ENCODE measurements at regions not wholly inside any gene's neighbourhood (a gene's known extent, or its start where the extent isn't known, plus 50 kb on each side); places are given as distances from the start of the nearest gene placed in this dataset.

- H3K9me3 ChIP-seq (ENCODE audit: low read depth), result no peaks in the 10 kb centered on the region
- H3K36me3 ChIP-seq, result no peaks in the 10 kb centered on the region
- TF ChIP-seq, protein P1, sequence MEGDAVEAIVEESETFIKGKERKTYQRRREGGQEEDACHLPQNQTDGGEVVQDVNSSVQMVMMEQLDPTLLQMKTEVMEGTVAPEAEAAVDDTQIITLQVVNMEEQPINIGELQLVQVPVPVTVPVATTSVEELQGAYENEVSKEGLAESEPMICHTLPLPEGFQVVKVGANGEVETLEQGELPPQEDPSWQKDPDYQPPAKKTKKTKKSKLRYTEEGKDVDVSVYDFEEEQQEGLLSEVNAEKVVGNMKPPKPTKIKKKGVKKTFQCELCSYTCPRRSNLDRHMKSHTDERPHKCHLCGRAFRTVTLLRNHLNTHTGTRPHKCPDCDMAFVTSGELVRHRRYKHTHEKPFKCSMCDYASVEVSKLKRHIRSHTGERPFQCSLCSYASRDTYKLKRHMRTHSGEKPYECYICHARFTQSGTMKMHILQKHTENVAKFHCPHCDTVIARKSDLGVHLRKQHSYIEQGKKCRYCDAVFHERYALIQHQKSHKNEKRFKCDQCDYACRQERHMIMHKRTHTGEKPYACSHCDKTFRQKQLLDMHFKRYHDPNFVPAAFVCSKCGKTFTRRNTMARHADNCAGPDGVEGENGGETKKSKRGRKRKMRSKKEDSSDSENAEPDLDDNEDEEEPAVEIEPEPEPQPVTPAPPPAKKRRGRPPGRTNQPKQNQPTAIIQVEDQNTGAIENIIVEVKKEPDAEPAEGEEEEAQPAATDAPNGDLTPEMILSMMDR (IDR thresholded peaks at IDR 0.05; ENCODE audit: low read depth, low read length), result no peak
- no peak overlapping the region for H3K4me3 ChIP-seq
- no peaks in the 10 kb centered on the region for H3K4me1 ChIP-seq (ENCODE audit: low read depth)
- no peak for DNase-seq (ENCODE audit: low read depth in 1 of 2, low spot score in 1 of 2)
- H3K27me3 ChIP-seq, result no peaks in the 10 kb centered on the region
- H3K27ac ChIP-seq, result no peak overlapping the region
These were observed 894.1 kb upstream of the PHF14 start for GRCh38 chr7:10079572-10079971.

- no peaks in the 10 kb centered on the region for H3K4me1 ChIP-seq (ENCODE audit: low read depth)
- no peak overlapping the region for H3K27ac ChIP-seq
- no peaks in the 10 kb centered on the region for H3K9me3 ChIP-seq (ENCODE audit: low read depth)
- no peak overlapping the region for H3K4me3 ChIP-seq
- H3K27me3 ChIP-seq, result no peaks in the 10 kb centered on the region
- no peaks in the 10 kb centered on the region for H3K36me3 ChIP-seq
- no peak for DNase-seq (ENCODE audit: low read depth in 1 of 2, low spot score in 1 of 2)
- TF ChIP-seq, protein P1 (IDR thresholded peaks at IDR 0.05; ENCODE audit: low read depth, low read length), result no peak
These were observed 890.8 kb upstream of the PHF14 start for GRCh38 chr7:10082896-10083295.

GRCh38 chr7:10083766-10084165 is 889.9 kb upstream of the PHF14 start:
- H3K36me3 ChIP-seq, result no peaks in the 10 kb centered on the region
- no peak for DNase-seq (ENCODE audit: low read depth in 1 of 2, low spot score in 1 of 2)
- H3K4me1 ChIP-seq (ENCODE audit: low read depth), result peaks cover 3% of the 10 kb centered on the region
- H3K4me3 ChIP-seq, result no peak overlapping the region
- TF ChIP-seq, protein P1 (IDR thresholded peaks at IDR 0.05; ENCODE audit: low read depth, low read length), result no peak
- no peak overlapping the region for H3K27ac ChIP-seq
- no peaks in the 10 kb centered on the region for H3K9me3 ChIP-seq (ENCODE audit: low read depth)
- H3K27me3 ChIP-seq, result no peaks in the 10 kb centered on the region

DNA sequence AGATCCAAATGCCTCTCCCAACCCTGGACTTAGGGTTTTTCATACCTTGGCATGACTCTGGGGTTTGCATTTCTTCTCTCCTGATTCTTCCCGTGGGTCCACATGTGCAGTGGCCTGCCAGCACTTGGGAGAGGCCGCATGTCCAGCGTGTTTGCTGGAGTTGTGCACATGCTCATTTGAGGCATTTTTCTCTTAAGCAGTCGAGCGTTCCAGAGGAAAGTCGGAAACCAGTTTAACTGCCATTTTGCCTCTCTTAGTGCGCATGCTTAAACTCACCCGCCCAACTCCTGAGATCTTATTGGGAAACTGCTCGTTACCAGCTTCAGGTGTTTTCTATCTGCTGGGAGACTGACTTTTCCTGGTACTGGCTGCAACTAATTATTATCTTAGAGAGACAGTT is 888.4 kb upstream of the PHF14 start:
- Histone ChIP-seq H3K9me3 (ENCODE audit: low read depth) (no peaks in the 10 kb centered on the region), H3K36me3 (no peaks in the 10 kb centered on the region), H3K27me3 (no peaks in the 10 kb centered on the region), H3K27ac (no peak overlapping the region), H3K4me3 (no peak overlapping the region), H3K4me1 (ENCODE audit: low read depth) (peaks cover 13% of the 10 kb centered on the region)
- DNase-seq (ENCODE audit: low read depth in 1 of 2, low spot score in 1 of 2), result no peak
- TF ChIP-seq, protein P1 (IDR thresholded peaks at IDR 0.05; ENCODE audit: low read depth, low read length), result no peak

DNA sequence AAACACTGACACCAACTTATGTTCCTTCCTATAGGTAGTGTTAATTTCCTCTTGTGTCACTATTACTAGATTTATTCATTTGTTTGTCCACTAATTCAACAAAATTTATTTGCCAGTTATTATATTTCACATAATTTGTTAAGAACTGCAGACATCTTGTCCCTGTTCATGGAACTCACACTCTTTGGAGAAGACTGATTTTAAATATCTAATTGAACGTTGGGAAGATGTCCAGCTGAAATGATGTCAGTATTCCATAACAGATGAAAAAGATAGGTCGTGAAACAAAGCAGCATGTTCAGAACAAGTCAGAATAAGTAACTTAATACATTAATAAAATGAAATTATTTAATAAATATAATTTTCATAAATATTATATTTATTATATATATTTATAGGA is 873.1 kb upstream of the PHF14 start:
- H3K36me3 ChIP-seq, result no peaks in the 10 kb centered on the region
- no peak overlapping the region for H3K27ac ChIP-seq
- no peak for DNase-seq (ENCODE audit: low read depth in 1 of 2, low spot score in 1 of 2)
- no peaks in the 10 kb centered on the region for H3K27me3 ChIP-seq
- H3K9me3 ChIP-seq (ENCODE audit: low read depth), result no peaks in the 10 kb centered on the region
- no peak overlapping the region for H3K4me3 ChIP-seq
- TF ChIP-seq, protein P1 (IDR thresholded peaks at IDR 0.05; ENCODE audit: low read depth, low read length), result no peak
- no peaks in the 10 kb centered on the region for H3K4me1 ChIP-seq (ENCODE audit: low read depth)

GRCh38 chr7:10101351-10101750 is 872.3 kb upstream of the PHF14 start:
- Histone ChIP-seq H3K9me3 (ENCODE audit: low read depth) (no peaks in the 10 kb centered on the region), H3K4me1 (ENCODE audit: low read depth) (no peaks in the 10 kb centered on the region), H3K27me3 (no peaks in the 10 kb centered on the region), H3K36me3 (no peaks in the 10 kb centered on the region), H3K27ac (no peak overlapping the region), H3K4me3 (no peak overlapping the region)
- TF ChIP-seq, protein P1 (IDR thresholded peaks at IDR 0.05; ENCODE audit: low read depth, low read length), result no peak
- no peak for DNase-seq (ENCODE audit: low read depth in 1 of 2, low spot score in 1 of 2)

Measured in cardiac muscle cell (in vitro differentiated cells and primary cell).